ENCODE measurements at regions not wholly inside any gene's neighbourhood (a gene's known extent, or its start where the extent isn't known, plus 50 kb on each side); places are given as distances from the start of the nearest gene placed in this dataset.

GRCh38 chr4:107216379-107216778 lies 180.3 kb upstream of the DKK2 start:
- Histone ChIP-seq H3K4me1 (replicated peaks) (no peaks in the 10 kb centered on the region), H3K27me3 (replicated peaks; ENCODE audit: insufficient read depth) (no peaks in the 10 kb centered on the region), H3K9me3 (no peaks in the 10 kb centered on the region), H3K36me3 (no peaks in the 10 kb centered on the region), H3K27ac (no peak overlapping the region), H3K4me3 (no peak overlapping the region)
- TF ChIP-seq POLR2AphosphoS5 (IDR thresholded peaks at IDR 0.05) (no peak), CTCF (IDR thresholded peaks at IDR 0.05) (no peak), POLR2A (IDR thresholded peaks at IDR 0.05) (no peak)
- intact Hi-C loops (cut with DNase I), result no loop called here
- no peak for DNase-seq (ENCODE audit: low spot score)

- Histone ChIP-seq H3K4me3 (no peak overlapping the region), H3K36me3 (no peaks in the 10 kb centered on the region), H3K9me3 (no peaks in the 10 kb centered on the region), H3K4me1 (replicated peaks) (no peaks in the 10 kb centered on the region), H3K27me3 (replicated peaks; ENCODE audit: insufficient read depth) (no peaks in the 10 kb centered on the region), H3K27ac (no peak overlapping the region)
- no peak for DNase-seq (ENCODE audit: low spot score)
- WGBS, result 100% methylated on average over 1 of the region's 1 CpG
- TF ChIP-seq CTCF (IDR thresholded peaks at IDR 0.05) (no peak), POLR2AphosphoS5 (IDR thresholded peaks at IDR 0.05) (no peak), POLR2A (IDR thresholded peaks at IDR 0.05) (no peak)
- intact Hi-C loops (cut with DNase I), result no loop called here
These were observed 179.1 kb upstream of the DKK2 start for GRCh38 chr4:107215222-107215621.

- Histone ChIP-seq H3K4me3 (no peak overlapping the region), H3K27me3 (replicated peaks; ENCODE audit: insufficient read depth) (no peaks in the 10 kb centered on the region), H3K9me3 (no peaks in the 10 kb centered on the region), H3K4me1 (replicated peaks) (no peaks in the 10 kb centered on the region), H3K36me3 (no peaks in the 10 kb centered on the region), H3K27ac (no peak overlapping the region)
- DNase-seq (ENCODE audit: low spot score), result no peak
- 84% methylated on average over 2 of the region's 2 CpGs for WGBS
- TF ChIP-seq POLR2AphosphoS5 (IDR thresholded peaks at IDR 0.05), result no peak
- no peak for TF ChIP-seq CTCF (IDR thresholded peaks at IDR 0.05)
- TF ChIP-seq POLR2A (IDR thresholded peaks at IDR 0.05), result no peak
- intact Hi-C loops (cut with DNase I), result no loop called here
These were observed 177.8 kb upstream of the DKK2 start for GRCh38 chr4:107213880-107214279.

GRCh38 chr4:107213410-107213809 lies 177.3 kb upstream of the DKK2 start:
- 93% methylated on average over 3 of the region's 3 CpGs for WGBS
- no peak for DNase-seq (ENCODE audit: low spot score)
- intact Hi-C loops (cut with DNase I), result no loop called here
- H3K9me3 ChIP-seq, result no peaks in the 10 kb centered on the region
- no peaks in the 10 kb centered on the region for H3K36me3 ChIP-seq
- no peaks in the 10 kb centered on the region for H3K27me3 ChIP-seq (replicated peaks; ENCODE audit: insufficient read depth)
- H3K4me3 ChIP-seq, result no peak overlapping the region
- H3K4me1 ChIP-seq (replicated peaks), result no peaks in the 10 kb centered on the region
- TF ChIP-seq POLR2AphosphoS5 (IDR thresholded peaks at IDR 0.05), result no peak
- no peak for TF ChIP-seq CTCF (IDR thresholded peaks at IDR 0.05)
- no peak for TF ChIP-seq POLR2A (IDR thresholded peaks at IDR 0.05)
- no peak overlapping the region for H3K27ac ChIP-seq

- no peaks in the 10 kb centered on the region for H3K27me3 ChIP-seq (replicated peaks; ENCODE audit: insufficient read depth)
- H3K9me3 ChIP-seq, result no peaks in the 10 kb centered on the region
- TF ChIP-seq POLR2A (IDR thresholded peaks at IDR 0.05) (no peak), CTCF (IDR thresholded peaks at IDR 0.05) (no peak), POLR2AphosphoS5 (IDR thresholded peaks at IDR 0.05) (no peak)
- intact Hi-C loops (cut with DNase I), result no loop called here
- 94% methylated on average over 2 of the region's 2 CpGs for WGBS
- no peak for DNase-seq (ENCODE audit: low spot score)
- H3K4me3 ChIP-seq, result no peak overlapping the region
- no peak overlapping the region for H3K27ac ChIP-seq
- no peaks in the 10 kb centered on the region for H3K36me3 ChIP-seq
- no peaks in the 10 kb centered on the region for H3K4me1 ChIP-seq (replicated peaks)
These were observed 176.5 kb upstream of the DKK2 start for GRCh38 chr4:107212565-107212964.

All from prostate gland (tissue), 2 donors.